GM19438 (cell line): ENCODE measurements at regions not wholly inside any gene's neighbourhood (a gene's known extent, or its start where the extent isn't known, plus 50 kb on each side); places are given as distances from the start of the nearest gene placed in this dataset.

Experiments used
- ATAC-seq: cut with Tn5 transposase; IDR thresholded peaks from one replicate; pipeline ENCODE4 v1.9.1; 2021; ENCODE audit warnings: low read depth; ENCODE audit not compliant: unreplicated experiment

DNA sequence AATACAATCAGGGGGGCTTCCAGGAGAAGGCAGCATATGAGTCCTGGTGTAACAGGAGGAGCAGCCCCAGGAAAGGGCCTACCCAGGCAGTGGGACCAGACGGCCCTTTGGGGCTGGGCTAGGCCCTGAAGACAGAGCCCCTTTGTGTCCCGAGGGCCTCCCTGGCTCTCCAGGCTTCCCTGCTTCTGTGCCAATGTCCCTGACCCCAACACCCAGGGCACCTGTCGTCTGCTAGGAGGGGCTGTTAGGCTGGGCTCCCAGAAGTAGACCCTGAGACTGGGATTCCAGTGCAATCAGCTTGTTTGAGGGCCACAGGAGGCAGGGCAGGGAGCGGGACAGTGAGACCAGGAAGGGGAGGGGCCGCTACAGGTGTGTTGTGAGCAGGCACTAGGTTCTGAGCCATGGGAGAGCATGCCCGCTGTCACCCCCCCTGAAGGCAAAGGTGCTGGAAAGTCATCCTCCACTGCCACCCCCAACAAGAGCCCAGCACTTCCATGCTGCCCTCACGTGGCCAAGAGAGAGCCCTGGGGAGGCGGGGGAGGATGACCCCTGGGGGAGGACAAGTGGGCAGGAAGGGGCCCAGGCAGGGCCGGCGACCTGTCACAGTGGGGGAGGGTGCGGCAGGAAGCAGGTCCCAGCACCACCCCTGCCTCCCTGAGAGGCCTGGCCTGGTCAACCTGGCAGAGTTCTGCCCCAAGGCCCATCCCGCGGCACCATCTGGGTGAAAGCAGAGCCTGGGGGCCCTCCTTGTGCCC lies 64.8 kb downstream of the ADRA2C start:
- no peak for ATAC-seq

DNA sequence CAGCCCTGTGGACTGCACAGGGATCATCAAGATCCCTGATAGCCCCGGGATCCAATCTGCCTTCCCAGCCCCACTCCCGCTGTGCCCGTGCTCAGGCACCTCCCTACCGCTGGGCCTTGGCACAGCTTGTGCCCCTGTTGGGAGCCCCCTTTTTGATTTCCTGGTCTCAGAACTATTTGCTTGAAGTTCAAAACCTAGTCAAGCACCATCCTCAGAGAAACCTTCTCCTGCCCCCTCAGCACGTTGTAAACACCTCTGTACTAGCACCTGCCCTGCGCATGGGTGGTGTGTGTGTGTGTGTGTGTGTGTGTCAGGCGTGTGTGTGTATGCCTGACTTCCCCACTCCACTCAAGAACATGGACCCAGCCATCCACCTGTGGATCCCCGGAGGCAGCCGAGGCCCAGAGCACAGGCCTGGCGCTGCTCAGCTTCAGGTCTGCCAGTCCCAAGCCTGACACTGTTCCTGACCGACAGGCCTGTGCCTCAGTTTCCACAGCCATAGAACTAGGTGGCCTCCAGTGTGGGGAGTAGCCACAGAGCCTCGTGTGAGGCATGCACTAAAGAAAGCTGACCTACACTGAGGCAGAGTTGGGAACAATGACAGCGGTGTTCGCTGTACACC lies 65.5 kb downstream of the ADRA2C start:
- ATAC-seq = no peak

DNA sequence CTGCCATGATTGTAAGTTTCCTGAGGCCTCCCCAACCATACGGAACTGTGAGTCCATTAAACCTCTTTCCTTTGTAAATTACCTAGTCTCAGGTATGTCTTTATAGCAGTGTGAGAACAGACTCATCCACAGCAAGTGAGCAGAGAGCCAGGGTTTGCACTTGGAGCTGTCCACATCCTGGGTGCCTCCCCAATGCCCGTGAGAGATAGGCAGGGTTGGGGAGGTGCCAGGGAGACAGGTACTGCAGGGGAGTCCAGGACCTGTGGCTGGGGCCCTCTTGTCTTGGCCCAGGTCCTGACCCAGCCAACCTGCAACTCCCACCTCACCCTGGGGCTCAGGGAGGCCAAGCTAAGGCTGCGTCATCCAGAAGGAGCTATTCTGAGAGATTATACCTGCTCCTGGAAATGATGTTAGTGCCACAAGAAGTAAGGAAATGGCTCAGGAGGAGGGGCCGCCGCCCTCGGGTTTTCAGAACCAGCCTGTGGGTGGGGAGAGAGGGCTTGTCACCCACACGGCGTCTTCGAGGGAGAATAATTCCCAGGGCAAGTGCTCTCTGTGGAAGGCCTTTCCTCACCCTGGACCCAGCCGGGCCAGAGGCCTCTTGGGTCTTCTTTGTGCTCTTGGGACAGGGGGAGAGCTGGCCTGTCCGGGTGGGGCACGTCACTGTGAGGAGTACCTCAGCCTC lies 66.5 kb downstream of the ADRA2C start:
- ATAC-seq = no peak

DNA sequence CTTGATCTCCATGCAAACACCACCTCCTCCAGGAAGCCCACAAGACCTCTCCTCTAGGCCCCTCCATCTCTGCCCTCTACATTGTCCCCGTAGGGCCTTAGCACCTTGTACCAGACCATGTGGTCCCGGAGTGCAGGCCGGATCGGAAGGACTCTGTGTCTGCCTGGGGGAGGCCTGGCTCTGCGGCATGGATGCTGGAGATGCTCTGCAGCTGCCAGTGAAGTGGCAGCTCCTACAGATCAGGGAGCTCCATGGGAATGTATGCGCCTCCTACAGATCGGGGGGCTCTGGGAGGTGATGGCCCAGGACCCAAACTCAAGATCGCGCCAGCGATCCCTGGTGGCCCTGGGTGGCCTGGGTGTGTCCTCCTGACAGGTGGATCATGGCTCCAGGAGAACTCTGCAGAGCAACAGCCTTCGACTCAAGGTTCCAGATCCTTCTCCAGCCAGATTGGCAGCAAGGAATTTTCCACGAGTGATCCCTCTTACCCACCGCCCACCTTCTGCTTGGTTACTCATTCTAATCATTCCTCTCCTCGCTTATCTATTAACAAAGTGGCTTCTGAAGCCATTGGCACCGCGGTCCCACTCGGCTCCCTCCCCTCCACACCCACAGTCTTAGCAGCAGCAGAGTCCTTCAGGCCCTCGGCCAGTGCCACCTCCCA lies 67.3 kb downstream of the ADRA2C start:
- no peak for ATAC-seq

DNA sequence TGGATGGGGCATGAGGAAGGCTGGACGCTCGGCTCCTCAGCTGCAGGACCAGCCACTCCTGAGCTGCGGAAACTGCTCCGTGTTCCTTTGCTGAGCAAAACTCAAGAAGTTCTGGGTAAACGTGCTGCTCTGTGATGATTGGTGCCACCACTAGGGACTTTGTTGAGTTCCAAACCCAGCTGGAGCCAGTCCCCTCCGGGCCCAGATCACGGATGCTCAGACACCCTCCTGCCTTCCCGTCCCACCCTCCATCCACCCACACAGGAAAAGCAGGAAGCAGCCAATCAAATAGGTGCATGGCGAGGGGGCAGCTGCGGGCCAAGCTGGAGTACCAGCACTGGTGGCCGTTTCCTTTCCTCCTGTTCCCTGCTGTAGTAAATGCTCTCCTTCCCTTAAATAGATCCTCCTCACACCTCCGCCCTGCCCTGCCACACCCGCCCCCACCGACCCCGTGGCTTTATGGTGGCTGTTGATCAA lies 68.0 kb downstream of the ADRA2C start:
- ATAC-seq = no peak

DNA sequence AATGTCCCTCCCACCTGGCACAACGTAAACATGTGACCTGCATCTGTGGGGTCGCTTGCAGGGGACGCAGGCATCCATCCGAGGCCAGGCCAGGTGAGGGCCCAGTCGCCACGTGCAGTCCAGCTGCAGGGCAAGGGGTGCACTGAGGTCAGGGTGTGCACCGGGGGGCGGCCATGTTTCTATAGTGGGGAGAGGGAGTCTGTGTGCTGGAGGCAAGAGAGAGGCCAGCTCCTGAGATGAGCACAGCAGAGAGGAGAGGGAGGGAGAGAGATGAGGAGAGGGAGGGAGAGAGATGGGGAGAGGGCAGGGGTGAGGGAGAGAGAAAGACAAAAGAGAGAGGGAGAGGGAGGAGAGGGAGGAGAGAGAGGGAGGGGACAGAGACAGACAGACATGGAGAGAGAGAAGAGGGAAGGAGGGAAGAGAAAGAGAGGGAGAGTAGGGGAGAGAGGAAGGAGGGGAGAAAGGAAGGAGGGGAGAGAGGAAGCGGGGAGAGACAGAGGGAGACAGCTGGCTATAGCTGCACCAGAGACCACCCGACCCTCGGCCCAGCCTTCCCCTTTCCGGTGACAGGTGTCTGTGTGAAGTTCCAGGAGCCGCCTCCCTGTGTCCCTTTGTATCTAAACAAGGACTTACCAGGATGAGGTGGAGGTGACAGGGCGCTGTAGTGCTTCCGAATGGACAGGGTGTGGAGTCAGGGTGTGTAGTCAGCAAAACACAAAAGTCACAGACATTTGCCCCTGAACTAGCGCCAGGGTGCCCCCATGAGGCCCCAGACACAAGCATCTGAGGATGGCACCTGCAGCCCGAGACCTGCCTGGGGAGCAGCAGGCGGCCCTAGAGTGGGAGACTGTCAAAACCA lies 68.7 kb downstream of the ADRA2C start:
- ATAC-seq = no peak

DNA sequence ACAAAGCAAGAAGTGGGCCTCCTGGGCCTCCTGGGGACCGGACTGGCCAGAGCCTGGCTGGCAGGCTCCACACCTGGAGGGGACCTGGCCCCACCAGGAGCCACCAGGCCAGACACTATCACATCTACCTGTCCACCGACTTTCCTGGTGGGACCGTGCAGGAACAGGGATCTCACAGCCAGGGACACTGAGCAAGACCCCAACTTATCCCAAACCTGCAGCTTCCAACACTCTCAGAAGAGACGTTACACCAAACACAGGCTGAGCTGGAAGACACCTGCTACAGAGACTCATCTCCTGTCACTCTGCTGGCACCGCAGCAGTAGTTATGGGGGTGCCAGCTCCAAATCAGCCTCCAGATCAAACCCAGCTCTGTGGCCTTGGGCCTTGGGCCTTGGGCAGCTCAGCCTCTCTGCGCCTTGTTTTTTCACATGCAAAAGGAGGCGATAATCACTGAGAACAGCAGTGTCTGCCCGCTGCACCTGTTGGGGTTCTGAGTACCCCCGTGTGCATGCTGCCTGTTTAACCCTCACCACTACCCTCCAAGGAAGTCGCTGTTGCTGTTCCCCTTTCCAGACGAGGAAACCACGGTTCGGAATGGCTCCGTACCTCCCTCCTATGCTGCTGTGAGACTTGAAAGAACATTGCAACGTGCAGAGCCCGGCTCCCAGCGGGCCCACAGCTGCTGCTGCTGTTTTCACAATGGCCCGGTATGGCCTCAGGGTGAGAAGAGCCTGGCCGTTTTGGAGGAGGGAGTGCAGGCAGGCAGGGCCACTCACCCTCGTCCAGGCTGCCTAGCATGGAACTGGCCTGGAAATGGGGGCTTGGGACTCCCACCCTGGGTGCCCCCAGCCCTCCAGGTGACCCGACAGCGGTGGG lies 69.6 kb downstream of the ADRA2C start:
- ATAC-seq = no peak

DNA sequence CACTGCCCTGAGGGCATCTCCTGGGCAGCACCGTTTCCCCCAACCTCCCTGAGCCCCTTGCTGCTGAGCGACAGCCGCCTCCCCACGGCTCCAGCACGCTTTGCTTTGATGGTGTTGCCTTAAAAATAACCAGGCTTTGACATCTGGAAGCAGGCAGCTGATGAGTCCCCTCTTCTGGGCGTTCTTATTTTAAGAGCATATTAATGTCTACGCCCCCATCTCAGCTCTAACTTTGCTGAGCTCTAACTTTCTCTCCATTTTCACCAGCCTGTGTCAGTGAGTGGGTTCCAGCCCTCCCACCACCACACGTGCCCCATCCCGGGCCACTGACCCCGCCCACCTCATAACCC lies 70.2 kb downstream of the ADRA2C start:
- no peak for ATAC-seq

DNA sequence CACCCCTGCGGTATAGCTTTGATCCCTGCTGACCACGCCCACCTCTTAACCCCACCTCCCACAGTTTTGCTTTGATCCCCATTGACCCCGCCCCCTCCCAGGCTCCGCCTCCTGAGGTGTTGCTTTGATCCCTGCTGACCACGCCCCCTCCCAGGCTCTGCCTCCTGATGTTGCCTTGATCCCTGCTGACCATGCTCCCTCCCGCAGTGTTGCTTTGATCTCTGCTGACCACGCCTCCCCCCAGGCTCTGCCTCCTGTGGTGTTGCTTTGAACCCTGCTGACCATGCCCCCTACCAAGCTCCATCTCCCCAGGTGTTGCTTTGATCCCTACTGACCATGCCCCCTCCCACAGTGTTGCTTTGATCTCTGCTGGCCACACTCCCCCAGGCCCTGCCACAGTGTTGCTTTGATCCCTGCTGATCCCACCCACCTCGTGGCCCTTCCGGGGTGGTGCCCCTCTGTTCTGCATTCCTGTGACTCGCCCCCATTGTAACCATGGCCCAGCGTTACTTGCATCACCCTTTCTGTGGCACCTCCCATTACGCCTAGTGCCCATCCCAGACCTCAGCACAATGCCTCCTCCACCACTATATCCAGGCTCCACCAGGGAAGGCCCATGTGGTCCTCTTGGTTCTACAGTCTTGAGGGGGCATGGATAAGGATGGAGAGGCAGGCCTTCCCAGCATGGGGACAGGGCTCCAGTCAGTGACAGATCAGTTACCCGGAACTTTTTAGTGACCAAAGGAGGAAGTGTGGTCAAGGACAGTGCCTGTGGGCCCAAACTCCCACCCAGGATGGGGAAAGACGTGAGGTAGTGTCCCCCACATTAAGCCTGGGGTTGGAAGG lies 70.8 kb downstream of the ADRA2C start:
- ATAC-seq = no peak

DNA sequence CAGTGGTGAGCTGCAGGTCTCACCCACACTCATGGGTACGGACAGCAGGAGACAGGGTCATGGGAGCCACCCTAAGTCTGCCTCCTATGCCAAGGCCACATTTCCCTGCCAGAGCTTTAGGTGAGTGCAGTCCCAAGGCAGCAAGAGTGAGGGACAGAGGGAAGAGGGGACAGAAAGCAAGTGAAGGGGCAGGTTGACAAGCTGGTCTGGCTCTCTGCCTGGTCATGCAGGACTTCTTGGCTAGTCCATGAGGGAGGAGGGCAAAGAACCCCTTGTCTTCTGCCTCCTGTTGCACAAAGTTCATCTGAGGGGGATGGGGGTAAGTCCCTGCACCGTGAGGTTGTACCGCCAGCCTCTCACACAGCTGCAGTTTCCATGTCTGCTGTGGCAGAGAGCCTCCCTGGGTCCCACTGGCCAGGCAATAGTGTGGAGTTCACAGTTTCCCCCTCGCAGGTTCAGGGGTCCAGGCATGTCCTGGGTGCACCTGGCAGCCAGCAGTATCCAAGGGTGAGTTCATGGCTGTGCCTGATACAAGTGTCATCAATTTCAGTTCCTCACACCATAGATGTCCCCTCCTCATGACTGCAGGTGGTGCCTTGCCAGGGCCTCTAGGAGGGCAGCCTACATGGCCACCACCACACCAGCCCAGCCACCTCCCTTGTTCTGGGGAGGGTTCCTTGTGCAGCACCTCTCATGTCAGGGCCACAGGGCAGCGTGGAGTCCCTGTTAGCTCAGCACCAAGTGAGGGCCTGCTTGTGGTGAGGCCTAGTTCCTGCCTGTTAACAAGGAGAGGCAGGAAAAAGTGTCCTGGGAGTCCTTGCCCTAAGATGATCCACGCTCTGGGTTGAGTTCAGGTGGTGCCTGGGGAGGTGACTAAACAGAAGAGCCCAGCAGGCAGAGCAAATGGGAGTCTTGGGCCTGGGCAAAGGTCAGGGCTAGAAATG lies 72.5 kb downstream of the ADRA2C start:
- ATAC-seq = no peak

DNA sequence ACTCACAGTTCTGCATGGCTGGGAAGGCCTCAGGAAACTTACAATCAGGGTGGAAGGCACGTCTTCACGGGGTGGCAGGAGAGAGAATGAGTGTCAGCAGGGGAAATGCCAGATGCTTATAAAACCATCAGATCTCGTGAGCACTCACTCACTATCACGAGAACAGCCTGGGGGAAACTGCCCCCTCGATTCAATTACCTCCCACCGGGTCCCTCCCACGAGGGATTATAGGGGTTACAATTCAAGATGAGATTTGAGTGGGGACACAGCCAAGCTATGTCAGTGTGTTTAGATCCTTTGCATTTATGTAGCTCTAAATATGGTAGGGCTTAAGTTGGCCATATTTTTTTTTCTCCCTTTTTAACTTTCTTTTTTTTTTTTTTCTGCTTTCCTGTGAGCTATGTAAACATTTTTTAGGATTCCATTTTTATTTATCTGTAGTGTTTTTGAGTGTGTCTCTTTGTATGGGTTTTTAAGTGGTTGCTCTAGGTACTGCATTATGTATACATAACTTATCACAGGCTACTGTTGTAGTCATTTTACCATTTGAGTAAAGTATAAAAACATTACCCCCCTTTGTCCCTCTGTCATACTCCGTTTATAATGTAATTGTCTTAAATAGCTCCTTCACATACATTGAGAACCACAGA lies 79.0 kb downstream of the ADRA2C start:
- no peak for ATAC-seq

DNA sequence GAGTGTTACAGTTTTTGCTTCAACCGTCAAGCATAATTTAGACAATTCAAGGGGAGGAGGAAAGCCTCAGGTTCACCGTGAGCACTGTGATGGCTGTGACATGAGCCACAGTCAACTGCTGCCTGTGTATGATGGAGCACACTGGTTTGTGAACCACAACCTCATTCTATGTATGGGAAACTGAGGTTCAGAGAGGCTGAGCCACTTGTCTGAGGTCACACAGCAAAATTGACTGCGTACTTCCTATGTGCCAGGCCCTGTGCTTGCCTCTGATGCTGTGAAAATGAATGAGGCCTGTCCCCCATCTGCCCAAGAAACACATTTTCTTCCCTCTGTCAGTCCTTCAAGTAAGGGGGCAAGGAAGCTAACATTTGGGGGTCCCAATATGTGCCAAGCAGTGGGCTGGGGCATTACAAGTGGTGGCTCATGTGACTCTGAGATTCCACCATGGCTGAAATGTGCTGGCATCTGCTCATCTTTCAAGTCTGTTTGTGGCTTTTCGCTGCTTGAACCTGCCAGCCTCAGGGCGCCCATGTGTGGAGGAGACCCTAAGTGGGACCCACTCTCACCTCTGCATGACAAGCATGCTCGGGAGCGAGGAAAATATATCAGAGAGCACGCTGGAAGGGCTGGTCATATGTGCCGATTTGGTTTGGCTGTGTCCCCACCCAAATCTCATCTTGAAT lies 79.7 kb downstream of the ADRA2C start:
- no peak for ATAC-seq

DNA sequence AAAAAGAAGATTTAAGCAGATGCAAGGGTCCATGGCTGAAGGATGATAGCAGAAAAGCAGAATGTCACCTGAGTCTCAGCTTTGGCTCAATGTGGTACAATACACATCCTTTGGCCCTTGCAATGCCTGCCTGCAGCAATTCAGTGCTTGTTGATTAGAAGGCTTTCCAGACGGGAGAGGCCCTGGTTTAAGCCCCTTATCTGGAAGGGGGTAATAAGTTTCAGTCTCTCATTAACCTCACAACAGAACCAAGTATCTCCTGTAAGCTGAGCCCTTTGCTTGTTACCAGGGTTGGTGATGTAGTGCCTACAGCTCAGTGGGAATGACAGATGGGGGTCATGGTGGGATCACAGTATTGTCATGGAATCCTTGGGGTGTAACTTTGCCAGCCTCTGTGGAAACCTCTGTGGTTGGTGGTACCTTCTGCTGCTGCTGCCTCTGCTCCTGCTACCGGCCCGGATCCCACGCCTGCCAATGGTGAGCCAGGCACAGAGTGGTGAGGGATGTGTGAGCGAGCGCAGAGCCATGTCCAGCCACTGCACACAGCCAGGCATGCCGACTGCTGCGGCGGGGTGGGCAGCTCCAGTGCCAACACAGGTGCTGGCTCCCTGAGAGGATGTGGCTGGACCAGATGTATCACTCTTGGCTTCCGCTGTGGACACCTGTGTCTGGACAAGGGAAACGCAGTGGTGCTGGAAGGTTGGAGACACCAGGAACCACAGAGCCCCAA lies 81.2 kb downstream of the ADRA2C start:
- no peak for ATAC-seq

DNA sequence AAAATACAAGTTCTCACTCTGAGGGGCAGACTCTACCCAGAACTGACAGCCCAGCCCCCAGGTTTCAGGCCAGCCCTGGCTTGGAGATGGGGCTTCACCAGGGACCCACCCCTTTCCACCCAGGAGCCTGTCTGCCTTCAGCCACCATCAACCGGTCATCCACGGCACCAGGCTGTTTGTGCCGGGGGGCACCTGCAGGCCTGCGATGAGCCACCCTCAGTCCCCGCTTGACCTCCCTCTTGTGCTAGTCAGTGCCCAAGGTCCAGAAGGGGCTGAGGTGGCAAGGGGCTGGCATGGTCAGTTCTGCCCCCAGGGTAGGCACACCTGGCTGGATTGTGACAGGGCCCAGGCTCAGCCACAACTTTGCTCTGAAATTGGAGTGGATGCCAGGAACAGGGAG lies 82.1 kb downstream of the ADRA2C start:
- no peak for ATAC-seq

DNA sequence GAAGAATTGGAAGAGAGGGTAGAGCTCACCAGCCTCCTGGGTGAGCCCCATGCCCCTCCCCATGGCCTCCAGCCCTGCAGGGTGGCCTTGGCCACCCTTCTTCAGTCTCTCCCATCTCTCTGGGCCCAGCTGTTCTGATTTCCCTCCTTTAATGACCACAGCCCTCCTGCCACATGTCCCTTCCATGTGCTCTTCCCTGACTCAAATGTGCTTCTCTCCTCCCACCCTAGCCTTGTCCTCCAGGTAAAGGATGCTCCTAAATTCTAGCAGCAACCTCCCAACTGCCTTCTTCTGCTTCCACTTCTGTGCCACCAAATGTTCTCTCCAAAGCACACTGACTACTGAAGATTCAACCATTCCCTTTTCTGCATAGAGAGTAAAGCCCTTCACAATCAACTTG lies 83.0 kb downstream of the ADRA2C start:
- no peak for ATAC-seq

DNA sequence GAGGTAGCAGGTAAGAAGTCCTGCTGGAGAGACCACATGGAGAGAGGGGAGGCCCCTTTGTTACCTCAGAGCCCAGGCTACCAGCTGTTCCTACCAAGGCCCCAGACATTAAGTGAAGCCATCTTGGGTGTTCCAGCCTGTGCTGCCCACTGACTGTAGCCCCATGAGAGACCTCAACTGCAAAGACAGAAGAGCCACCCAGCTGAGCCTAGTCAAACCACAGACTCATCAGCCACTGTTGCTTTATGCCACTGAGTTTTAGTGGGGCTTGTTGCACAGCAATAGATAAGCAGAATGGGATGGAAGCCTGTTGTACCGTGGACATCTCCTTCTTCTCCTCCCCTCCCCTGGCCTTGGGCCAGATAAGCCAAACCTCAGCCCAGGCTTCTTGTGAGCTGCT lies 83.9 kb downstream of the ADRA2C start:
- no peak for ATAC-seq
